Loucy (cell line): ENCODE measurements at regions not wholly inside any gene's neighbourhood (a gene's known extent, or its start where the extent isn't known, plus 50 kb on each side); places are given as distances from the start of the nearest gene placed in this dataset.
"Not testable (repeated sequence)": the region's sequence is repeated elsewhere in the genome, so short reads cannot be mapped to it uniquely, and the experiment has no call there.

Experiments
- H2AFZ ChIP-seq: fragments of 200-600 bp; sonication (generic); 2 replicates; pipeline ENCODE4 v1.6.0; 2016; ENCODE audit warnings: antibody characterized with exemption, mild to moderate bottlenecking, low read length, moderate library complexity
- H3F3A ChIP-seq: fragments of 200-600 bp; 2 replicates; pipeline ENCODE4 v1.6.0; 2016; ENCODE audit warnings: antibody characterized with exemption, low read depth, mild to moderate bottlenecking
- H3K27me3 ChIP-seq: fragments of 200-600 bp; sonication (generic); 2 replicates; pipeline ENCODE4 v1.6.1; 2014; ENCODE audit warnings: low read length, mild to moderate bottlenecking; ENCODE audit not compliant: insufficient read depth, poor library complexity, severe bottlenecking
- H3K36me3 ChIP-seq: fragments of 200-600 bp; sonication (generic); 2 replicates; pipeline ENCODE4 v1.6.1; 2016; ENCODE audit warnings: low read length; ENCODE audit not compliant: insufficient read depth
- H3K4me1 ChIP-seq: fragments of 200-600 bp; sonication (generic); 2 replicates; pipeline ENCODE4 v1.5.1; 2014; ENCODE audit warnings: low read length, mild to moderate bottlenecking; ENCODE audit not compliant: insufficient read depth, poor library complexity, severe bottlenecking
- H3K4me2 ChIP-seq: fragments of 200-600 bp; sonication (generic); 2 replicates; pipeline ENCODE4 v1.6.0; 2014; ENCODE audit warnings: antibody characterized with exemption, low read length, low read depth, mild to moderate bottlenecking; ENCODE audit not compliant: poor library complexity, severe bottlenecking
- H3K4me3 ChIP-seq: fragments of 200-600 bp; sonication (generic); 2 replicates; pipeline ENCODE4 v1.5.1; 2014; ENCODE audit warnings: low read length, mild to moderate bottlenecking, mixed read lengths; ENCODE audit not compliant: poor library complexity, severe bottlenecking
- H3K79me2 ChIP-seq: fragments of 200-600 bp; sonication (generic); 2 replicates; pipeline ENCODE4 v1.6.1; 2014; ENCODE audit warnings: low read length; ENCODE audit not compliant: insufficient read depth
- H3K9ac ChIP-seq: fragments of 200-600 bp; sonication (generic); 2 replicates; pipeline ENCODE4 v1.6.0; 2014; ENCODE audit warnings: mild to moderate bottlenecking, low read depth, low read length, moderate library complexity; ENCODE audit not compliant: poor library complexity, severe bottlenecking
- H3K9me2 ChIP-seq: fragments of 200-600 bp; sonication (generic); replicated peaks from 2 replicates; pipeline ENCODE4 v1.6.1; 2016; ENCODE audit warnings: low read depth, low read length, mixed read lengths
- H3K9me3 ChIP-seq: fragments of 200-600 bp; sonication (generic); 2 replicates; pipeline ENCODE4 v1.6.1; 2014; ENCODE audit warnings: mild to moderate bottlenecking, antibody characterized with exemption, low read length, low read depth; ENCODE audit not compliant: insufficient read depth
- H4K20me1 ChIP-seq: fragments of 200-600 bp; sonication (generic); 2 replicates; pipeline ENCODE4 v1.6.0; 2014; ENCODE audit warnings: antibody characterized with exemption, low read length, mild to moderate bottlenecking; ENCODE audit not compliant: insufficient read depth, poor library complexity, severe bottlenecking
- CTCF ChIP-seq: fragments of 200-600 bp; sonication (generic); conservative IDR thresholded peaks from 2 replicates; pipeline ENCODE4 v1.5.1; 2014; ENCODE audit warnings: mild to moderate bottlenecking, antibody characterized with exemption, low read length
- EZH2phosphoT487 ChIP-seq: fragments of 200-600 bp; IDR thresholded peaks from 2 replicates; pipeline ENCODE4 v1.6.1; 2018; ENCODE audit warnings: antibody characterized with exemption, mild to moderate bottlenecking, moderate library complexity, borderline replicate concordance

DNA sequence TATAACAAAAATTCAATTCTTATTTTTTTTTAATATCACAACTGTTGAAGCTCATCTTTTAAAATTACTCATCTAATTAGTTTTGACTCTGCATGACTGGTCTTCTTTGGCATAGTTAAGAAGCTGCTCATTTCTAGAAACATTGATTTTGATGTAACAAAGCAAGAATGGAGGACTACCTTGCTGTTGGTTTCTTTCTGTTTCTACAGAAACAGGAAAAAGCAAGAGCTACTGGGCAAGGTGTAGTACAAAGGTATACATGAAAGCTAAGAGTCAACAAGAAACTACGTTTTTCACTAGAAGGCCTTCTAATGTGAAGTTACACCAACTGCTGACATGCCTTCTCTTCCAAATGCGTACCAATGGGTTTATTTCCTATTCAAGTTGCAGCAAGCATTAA is 90.6 kb upstream of the SYT4 start:
- TF ChIP-seq EZH2phosphoT487: no peak
- TF ChIP-seq CTCF: no peak
- no peaks in the 10 kb centered on the region for H4K20me1 ChIP-seq
- H3K9ac ChIP-seq: no peak overlapping the region
- no peaks in the 10 kb centered on the region for H3K36me3 ChIP-seq
- no peaks in the 10 kb centered on the region for H3K4me1 ChIP-seq
- no peak overlapping the region for H3K4me2 ChIP-seq
- H2AFZ ChIP-seq: no peak overlapping the region
- H3K27me3 ChIP-seq: no peaks in the 10 kb centered on the region
- H3K4me3 ChIP-seq: no peak overlapping the region
- no peaks in the 10 kb centered on the region for H3K9me3 ChIP-seq
- H3K79me2 ChIP-seq: no peaks in the 10 kb centered on the region
- no peaks in the 10 kb centered on the region for H3F3A ChIP-seq
- no peaks in the 10 kb centered on the region for H3K9me2 ChIP-seq

- not testable (repeated sequence) for H3K9me2 ChIP-seq, H2AFZ ChIP-seq, H3K4me1 ChIP-seq, H3K4me2 ChIP-seq, H3K27me3 ChIP-seq, H3K9me3 ChIP-seq, H3F3A ChIP-seq, H3K36me3 ChIP-seq, H3K9ac ChIP-seq, H3K4me3 ChIP-seq, H4K20me1 ChIP-seq, H3K79me2 ChIP-seq
Observed at GRCh38 chr18:43369311-43369710, 92.0 kb upstream of the SYT4 start.

- no peaks in the 10 kb centered on the region for H3K27me3 ChIP-seq
- no peaks in the 10 kb centered on the region for H3K36me3 ChIP-seq
- H2AFZ ChIP-seq: no peak overlapping the region
- no peaks in the 10 kb centered on the region for H3K79me2 ChIP-seq
- no peak for TF ChIP-seq EZH2phosphoT487
- TF ChIP-seq CTCF: no peak
- H3K9ac ChIP-seq: no peak overlapping the region
- H3K9me2 ChIP-seq: no peaks in the 10 kb centered on the region
- H3K4me3 ChIP-seq: no peak overlapping the region
- no peaks in the 10 kb centered on the region for H4K20me1 ChIP-seq
- H3F3A ChIP-seq: no peaks in the 10 kb centered on the region
- H3K4me2 ChIP-seq: no peak overlapping the region
- H3K9me3 ChIP-seq: no peaks in the 10 kb centered on the region
- H3K4me1 ChIP-seq: no peaks in the 10 kb centered on the region
Observed at GRCh38 chr18:43372773-43373172, 95.5 kb upstream of the SYT4 start.

DNA sequence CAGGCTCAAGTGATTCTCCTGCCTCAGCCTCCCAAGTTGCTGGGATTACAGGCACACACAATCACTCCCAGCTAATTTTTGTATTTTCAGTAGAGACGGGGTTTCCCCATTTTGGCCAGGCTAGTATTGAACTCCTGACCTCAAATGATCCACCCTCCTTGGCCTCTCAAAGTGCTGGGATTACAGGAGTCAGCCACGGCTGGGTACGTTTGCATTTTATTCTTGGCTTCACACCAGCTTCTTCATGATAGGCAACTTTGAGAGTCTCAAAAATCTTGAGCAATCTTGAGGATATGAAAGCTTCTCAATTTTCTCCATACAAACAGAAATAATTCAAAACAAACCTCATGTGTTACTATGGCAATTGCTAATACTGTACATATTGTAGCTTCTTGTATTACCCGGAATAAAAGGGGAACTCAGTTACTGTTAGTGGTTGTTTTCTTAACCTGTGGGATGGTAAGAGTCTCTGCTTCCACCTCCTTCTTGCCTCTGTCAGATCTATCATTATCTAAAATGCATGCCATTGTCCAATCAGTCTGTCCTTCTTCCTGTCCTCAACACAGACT is 102.9 kb upstream of the SYT4 start:
- no peaks in the 10 kb centered on the region for H3F3A ChIP-seq
- no peaks in the 10 kb centered on the region for H4K20me1 ChIP-seq
- H3K9ac ChIP-seq: no peak overlapping the region
- no peaks in the 10 kb centered on the region for H3K4me1 ChIP-seq
- no peaks in the 10 kb centered on the region for H3K36me3 ChIP-seq
- no peaks in the 10 kb centered on the region for H3K9me2 ChIP-seq
- no peaks in the 10 kb centered on the region for H3K9me3 ChIP-seq
- no peak overlapping the region for H3K4me2 ChIP-seq
- no peaks in the 10 kb centered on the region for H3K27me3 ChIP-seq
- TF ChIP-seq EZH2phosphoT487 (no peak), CTCF (no peak)
- no peak overlapping the region for H2AFZ ChIP-seq
- no peak overlapping the region for H3K4me3 ChIP-seq
- H3K79me2 ChIP-seq: no peaks in the 10 kb centered on the region
